ENCODE measurements at regions not wholly inside any gene's neighbourhood (a gene's known extent, or its start where the extent isn't known, plus 50 kb on each side); places are given as distances from the start of the nearest gene placed in this dataset.

DNA sequence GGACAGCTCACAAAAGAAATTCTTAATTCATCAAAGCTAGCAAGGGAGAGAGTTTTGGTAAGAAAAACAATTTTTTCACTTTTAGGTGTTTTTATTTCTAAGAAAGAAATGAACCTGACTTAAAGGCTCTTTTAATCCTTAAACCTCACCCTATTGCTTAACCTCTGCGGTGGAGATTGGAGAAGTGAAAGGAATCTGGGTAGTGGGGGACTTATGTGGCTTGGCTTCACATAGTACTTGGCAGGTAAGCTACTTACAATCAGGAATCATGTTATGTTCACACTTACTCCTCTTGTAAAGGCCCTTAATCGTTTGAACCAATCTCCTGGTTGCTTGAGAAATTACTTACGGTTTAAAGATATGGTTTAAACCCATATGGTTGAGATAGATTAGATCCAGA lies 104.8 kb downstream of the ISOC1 start:
- H3K4me3 ChIP-seq (ENCODE audit: low read depth, low read length): no peak overlapping the region
- no peak for DNase-seq (ENCODE audit: low read depth)
- TF ChIP-seq, protein P1, sequence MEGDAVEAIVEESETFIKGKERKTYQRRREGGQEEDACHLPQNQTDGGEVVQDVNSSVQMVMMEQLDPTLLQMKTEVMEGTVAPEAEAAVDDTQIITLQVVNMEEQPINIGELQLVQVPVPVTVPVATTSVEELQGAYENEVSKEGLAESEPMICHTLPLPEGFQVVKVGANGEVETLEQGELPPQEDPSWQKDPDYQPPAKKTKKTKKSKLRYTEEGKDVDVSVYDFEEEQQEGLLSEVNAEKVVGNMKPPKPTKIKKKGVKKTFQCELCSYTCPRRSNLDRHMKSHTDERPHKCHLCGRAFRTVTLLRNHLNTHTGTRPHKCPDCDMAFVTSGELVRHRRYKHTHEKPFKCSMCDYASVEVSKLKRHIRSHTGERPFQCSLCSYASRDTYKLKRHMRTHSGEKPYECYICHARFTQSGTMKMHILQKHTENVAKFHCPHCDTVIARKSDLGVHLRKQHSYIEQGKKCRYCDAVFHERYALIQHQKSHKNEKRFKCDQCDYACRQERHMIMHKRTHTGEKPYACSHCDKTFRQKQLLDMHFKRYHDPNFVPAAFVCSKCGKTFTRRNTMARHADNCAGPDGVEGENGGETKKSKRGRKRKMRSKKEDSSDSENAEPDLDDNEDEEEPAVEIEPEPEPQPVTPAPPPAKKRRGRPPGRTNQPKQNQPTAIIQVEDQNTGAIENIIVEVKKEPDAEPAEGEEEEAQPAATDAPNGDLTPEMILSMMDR (conservative IDR thresholded peaks at IDR 0.05; ENCODE audit: low read depth, low read length): no peak

DNA sequence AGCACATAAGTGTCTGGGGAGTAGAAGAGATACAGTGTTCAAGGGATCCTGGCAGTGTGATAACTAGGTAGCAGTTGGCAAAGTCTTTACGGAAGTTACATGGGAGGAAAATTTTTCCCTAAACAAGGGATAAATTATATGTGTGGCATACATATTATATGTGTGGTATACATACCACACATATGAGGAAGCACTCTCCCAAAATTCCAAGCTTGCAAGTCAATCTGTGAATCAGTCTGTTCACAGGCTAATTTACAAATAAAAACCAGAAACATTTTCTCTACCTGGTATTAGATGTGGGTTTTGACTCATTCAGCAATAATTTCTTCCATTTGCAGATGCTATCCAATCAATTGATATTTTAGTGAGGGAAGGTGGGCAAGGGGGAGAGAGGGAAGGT lies 110.0 kb downstream of the ISOC1 start:
- TF ChIP-seq, protein P1 (conservative IDR thresholded peaks at IDR 0.05; ENCODE audit: low read depth, low read length): no peak
- no peak for DNase-seq (ENCODE audit: low read depth)
- H3K4me3 ChIP-seq (ENCODE audit: low read depth, low read length): no peak overlapping the region

DNA sequence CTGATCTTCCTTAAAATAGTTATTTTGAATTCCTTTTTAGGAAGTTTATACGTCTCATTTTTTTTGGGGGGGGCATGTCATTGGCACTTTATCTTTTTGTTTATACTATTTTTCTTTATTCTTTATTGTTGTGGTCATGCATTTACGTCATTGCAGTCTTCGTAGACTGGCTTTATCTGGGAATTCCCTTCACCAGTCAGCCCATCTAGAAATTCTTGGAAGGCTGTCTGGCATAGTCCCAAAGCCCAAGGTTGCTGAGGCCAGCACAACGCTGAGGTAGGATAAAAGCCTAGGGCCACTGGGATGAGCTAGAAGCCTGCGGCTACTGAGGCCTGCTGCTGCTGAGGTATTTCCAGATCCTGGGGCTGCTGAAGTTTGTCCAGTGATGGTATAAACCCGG lies 121.5 kb downstream of the ISOC1 start:
- no peak overlapping the region for H3K4me3 ChIP-seq (ENCODE audit: low read depth, low read length)
- no peak for DNase-seq (ENCODE audit: low read depth)
- TF ChIP-seq, protein P1 (conservative IDR thresholded peaks at IDR 0.05; ENCODE audit: low read depth, low read length): no peak

DNA sequence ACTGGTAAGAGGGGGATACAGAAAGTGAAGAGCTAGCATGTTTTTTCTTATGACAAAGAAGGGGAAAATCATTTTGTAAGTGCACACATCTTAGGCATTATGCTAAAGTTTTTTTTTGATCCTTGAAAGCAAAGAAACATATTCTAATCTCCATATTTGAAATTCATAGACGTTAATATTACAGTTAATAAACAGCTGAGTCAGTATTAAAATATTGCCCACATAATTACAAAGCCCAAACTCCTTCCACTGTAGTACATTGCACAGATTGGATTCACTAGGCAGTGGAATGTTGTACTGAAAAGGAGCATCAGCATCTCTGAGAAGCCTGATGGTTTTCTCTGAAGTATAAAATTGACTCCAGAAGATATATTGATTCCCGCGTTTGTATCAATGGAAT lies 122.6 kb downstream of the ISOC1 start:
- no peak overlapping the region for H3K4me3 ChIP-seq (ENCODE audit: low read depth, low read length)
- DNase-seq (ENCODE audit: low read depth): no peak
- TF ChIP-seq, protein P1 (conservative IDR thresholded peaks at IDR 0.05; ENCODE audit: low read depth, low read length): no peak

DNA sequence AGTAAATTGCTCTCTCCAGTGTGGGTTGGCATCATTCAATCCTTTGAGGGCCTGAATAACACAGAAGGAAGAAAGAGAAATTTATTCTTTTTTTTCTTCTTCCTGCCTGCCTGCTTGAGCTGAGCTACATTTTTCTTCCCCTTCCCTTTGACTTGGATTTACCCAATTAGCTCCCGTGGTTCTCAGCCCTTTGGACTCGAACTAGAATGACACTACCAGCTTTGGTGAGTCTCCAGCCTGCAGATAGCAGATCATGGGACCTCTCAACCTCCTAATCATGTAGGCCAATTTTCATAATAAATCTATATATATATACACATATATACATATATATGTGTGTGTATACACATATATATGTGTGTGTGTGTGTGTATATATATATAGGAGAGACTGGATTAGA lies 128.6 kb downstream of the ISOC1 start:
- DNase-seq (ENCODE audit: low read depth): no peak
- TF ChIP-seq, protein P1 (conservative IDR thresholded peaks at IDR 0.05; ENCODE audit: low read depth, low read length): no peak
- no peak overlapping the region for H3K4me3 ChIP-seq (ENCODE audit: low read depth, low read length)

DNA sequence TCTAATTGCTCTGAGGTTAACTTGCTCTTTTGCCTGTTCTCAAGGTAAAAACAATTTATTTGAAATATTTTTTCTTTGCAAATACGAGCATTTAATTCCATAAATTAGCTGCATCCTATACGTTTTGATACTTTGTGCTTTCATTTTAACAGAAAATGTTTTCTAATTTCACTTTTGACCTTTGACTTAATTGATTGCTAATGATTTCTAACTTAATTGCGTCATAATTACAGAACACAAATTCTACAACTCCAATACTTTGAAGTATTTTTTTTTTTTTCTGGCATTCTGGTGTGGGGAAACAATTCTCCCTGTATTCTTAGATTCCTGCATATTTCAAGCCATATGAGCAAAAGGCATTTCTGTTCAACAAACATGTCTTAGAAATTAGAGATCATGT lies 134.0 kb downstream of the ISOC1 start:
- DNase-seq (ENCODE audit: low read depth): no peak
- TF ChIP-seq, protein P1 (conservative IDR thresholded peaks at IDR 0.05; ENCODE audit: low read depth, low read length): no peak
- no peak overlapping the region for H3K4me3 ChIP-seq (ENCODE audit: low read depth, low read length)

DNA sequence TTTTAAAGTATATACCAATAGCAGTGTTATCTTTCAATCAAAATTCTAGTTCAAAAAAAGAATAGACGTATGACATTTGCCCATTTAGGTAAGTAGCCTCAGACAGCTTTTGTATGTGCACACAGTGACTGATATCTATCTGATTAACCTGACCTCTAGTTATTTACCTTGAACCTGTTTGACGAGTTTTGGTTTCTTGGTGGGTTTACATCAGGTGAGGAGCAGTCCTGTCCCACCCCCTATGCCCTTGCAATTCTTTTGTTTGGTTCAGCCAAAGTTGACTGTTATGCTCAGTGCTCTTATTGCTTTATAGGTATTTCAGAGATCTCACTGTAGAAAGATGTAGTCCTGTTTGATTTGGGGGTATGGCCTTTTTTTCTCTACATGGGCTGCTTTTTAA lies 147.2 kb downstream of the ISOC1 start:
- no peak for DNase-seq (ENCODE audit: low read depth)
- no peak overlapping the region for H3K4me3 ChIP-seq (ENCODE audit: low read depth, low read length)
- TF ChIP-seq, protein P1 (conservative IDR thresholded peaks at IDR 0.05; ENCODE audit: low read depth, low read length): no peak
